ENCODE measurements at regions not wholly inside any gene's neighbourhood (a gene's known extent, or its start where the extent isn't known, plus 50 kb on each side); places are given as distances from the start of the nearest gene placed in this dataset.

DNA sequence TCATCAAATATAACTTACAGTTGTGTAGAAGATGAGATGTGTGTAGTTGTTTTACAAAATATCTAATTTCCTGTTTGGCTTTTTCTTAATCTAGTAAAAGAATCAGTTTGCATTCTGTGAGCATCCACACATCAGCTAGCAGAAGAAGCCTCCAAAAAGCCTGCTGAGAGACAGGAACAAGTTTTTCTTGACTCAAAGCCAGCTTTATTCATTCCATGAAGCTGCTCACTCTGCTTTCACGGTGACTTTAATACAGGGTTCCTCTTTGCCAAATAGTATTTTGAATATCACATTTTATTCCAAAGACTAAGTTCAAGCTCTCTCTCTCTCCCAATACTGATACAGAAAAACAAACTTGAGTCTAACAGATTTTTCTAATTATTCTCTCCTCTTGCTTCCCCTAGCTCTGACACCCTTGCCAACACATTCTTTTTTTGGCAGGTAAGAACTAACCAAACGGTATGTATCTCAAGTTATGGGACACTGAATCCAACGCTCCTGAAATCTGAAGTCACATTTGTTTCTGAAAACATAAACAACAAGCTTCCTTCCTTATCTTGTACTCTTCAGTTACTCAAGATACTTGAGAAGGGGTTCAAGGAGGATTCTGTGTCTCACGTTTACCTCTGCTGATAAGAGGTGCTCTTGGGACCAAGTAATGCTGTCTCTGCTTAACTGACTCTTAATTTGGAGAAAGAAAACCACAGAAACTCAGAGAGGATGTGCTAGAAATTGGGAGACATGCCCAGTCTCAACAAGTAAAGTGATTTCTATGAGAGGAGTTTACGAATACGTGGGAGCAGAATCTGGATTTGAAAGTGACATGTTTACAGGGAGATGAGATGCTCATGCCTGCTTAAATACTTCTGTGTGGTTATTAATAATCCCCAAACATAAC is 184.2 kb upstream of the SPTLC3 start:
- Histone ChIP-seq H3K36me3 (no peaks in the 10 kb centered on the region), H3K9me3 (no peaks in the 10 kb centered on the region), H3K27me3 (no peaks in the 10 kb centered on the region), H3K4me3 (no peak overlapping the region), H3K4me1 (no peaks in the 10 kb centered on the region), H3K27ac (no peak overlapping the region)
- TF ChIP-seq, protein P1, sequence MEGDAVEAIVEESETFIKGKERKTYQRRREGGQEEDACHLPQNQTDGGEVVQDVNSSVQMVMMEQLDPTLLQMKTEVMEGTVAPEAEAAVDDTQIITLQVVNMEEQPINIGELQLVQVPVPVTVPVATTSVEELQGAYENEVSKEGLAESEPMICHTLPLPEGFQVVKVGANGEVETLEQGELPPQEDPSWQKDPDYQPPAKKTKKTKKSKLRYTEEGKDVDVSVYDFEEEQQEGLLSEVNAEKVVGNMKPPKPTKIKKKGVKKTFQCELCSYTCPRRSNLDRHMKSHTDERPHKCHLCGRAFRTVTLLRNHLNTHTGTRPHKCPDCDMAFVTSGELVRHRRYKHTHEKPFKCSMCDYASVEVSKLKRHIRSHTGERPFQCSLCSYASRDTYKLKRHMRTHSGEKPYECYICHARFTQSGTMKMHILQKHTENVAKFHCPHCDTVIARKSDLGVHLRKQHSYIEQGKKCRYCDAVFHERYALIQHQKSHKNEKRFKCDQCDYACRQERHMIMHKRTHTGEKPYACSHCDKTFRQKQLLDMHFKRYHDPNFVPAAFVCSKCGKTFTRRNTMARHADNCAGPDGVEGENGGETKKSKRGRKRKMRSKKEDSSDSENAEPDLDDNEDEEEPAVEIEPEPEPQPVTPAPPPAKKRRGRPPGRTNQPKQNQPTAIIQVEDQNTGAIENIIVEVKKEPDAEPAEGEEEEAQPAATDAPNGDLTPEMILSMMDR (IDR thresholded peaks at IDR 0.05): no peak
- no peak for DNase-seq

DNA sequence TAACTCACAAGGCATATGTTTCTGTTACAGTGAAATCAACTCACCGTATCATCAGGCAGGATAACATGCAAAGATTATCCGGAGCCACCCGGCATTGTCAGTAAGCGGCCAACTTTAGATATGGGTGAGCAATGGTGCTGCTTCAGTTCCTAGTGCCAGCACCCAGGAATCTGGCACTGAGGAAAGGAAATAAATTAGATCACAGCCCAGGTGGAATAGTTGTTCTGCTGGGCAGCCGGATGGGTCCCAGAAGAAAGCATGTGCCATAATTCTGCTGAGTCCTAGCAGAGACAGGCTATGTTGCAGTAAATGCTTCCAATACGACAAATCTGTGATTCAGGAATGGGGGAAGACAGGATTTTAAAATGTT is 183.6 kb upstream of the SPTLC3 start:
- Histone ChIP-seq H3K27me3 (no peaks in the 10 kb centered on the region), H3K4me1 (no peaks in the 10 kb centered on the region), H3K27ac (no peak overlapping the region), H3K36me3 (no peaks in the 10 kb centered on the region), H3K9me3 (no peaks in the 10 kb centered on the region), H3K4me3 (no peak overlapping the region)
- TF ChIP-seq POLR2A (IDR thresholded peaks at IDR 0.05): no peak
- TF ChIP-seq, protein P1 (IDR thresholded peaks at IDR 0.05): no peak
- no peak for DNase-seq

DNA sequence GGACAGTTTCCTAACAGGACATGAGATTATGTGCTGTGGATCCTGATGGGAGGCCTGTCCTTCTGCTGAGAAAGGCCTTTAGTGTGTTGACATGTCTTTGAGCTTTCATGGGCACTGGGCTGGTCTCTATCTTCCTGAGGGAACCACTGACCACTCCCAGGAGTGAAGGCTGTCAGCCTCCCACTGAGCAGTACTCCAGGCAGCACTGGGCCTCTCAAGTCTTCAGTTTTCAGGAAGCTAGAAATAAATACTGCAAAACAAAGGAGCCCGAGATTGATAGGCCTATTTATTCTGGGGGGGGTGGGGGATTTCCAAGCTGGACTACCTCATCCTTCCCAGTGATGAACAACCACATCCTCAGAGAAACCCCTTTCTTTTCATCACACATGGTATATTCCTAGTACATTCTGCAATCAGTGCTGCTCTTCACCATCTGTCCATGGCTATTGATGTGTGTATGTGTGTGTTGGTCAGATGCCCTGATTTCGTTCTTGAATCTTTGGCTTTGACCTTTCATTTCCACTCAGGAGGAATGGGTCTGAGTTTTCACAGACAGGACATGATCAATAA is 180.9 kb upstream of the SPTLC3 start:
- no peaks in the 10 kb centered on the region for H3K9me3 ChIP-seq
- H3K4me3 ChIP-seq: no peak overlapping the region
- H3K36me3 ChIP-seq: no peaks in the 10 kb centered on the region
- TF ChIP-seq, protein P1 (IDR thresholded peaks at IDR 0.05): no peak
- no peak for TF ChIP-seq POLR2A (IDR thresholded peaks at IDR 0.05)
- no peaks in the 10 kb centered on the region for H3K27me3 ChIP-seq
- H3K4me1 ChIP-seq: no peaks in the 10 kb centered on the region
- DNase-seq: no peak
- no peak overlapping the region for H3K27ac ChIP-seq

DNA sequence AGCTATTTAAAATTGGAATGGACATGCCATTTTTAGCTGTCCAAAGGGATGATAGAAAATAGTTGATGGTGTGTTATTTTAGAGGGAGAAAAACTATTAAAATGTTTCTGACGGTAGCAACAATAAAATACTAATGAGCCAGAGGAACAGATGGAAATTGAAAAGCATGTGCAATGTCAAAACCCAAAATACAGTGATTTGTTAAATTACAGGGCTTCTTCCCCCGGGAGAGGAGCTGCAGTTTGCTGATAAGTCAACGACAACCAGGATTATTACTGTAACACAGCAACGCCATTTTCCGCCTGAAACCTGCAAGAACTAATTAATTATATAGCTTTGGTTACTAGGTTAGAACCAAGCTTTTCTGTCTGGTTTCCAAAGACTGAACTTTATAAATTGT is 179.6 kb upstream of the SPTLC3 start:
- Histone ChIP-seq H3K9me3 (no peaks in the 10 kb centered on the region), H3K27me3 (no peaks in the 10 kb centered on the region), H3K27ac (no peak overlapping the region), H3K4me3 (no peak overlapping the region), H3K36me3 (no peaks in the 10 kb centered on the region), H3K4me1 (no peaks in the 10 kb centered on the region)
- no peak for TF ChIP-seq POLR2A (IDR thresholded peaks at IDR 0.05)
- TF ChIP-seq, protein P1 (IDR thresholded peaks at IDR 0.05): no peak
- DNase-seq: no peak

DNA sequence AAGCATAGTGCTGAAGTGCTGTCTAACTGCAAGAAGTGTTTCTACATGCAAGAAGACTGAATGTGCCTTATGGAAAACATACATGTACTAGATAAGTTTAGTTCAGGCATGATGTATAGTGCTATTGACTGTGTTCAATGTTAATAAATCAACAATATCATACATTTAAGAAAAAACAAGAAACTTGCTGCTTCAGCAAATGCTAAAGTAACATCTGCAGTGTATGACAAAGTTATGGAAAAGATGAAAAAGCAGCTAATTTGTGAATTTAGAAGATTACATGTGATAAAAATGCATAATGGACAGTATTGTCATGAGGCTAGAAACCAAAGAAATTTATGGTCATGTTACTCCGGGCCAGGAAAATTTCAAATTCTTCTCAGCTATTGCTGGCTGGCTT is 174.9 kb upstream of the SPTLC3 start:
- H3K4me3 ChIP-seq: no peak overlapping the region
- H3K9me3 ChIP-seq: no peaks in the 10 kb centered on the region
- H3K36me3 ChIP-seq: no peaks in the 10 kb centered on the region
- H3K27me3 ChIP-seq: no peaks in the 10 kb centered on the region
- H3K27ac ChIP-seq: no peak overlapping the region
- H3K4me1 ChIP-seq: no peaks in the 10 kb centered on the region
- no peak for DNase-seq
- TF ChIP-seq POLR2A (IDR thresholded peaks at IDR 0.05): no peak
- TF ChIP-seq, protein P1 (IDR thresholded peaks at IDR 0.05): no peak
